Renal pelvis (tissue), 1 donor: ENCODE measurements at regions not wholly inside any gene's neighbourhood (a gene's known extent, or its start where the extent isn't known, plus 50 kb on each side); places are given as distances from the start of the nearest gene placed in this dataset.

Experiments used
- DNase-seq: peaks from one replicate; pipeline ENCODE4 v3.0.0-alpha.2; 2013

GRCh38 chr13:29999492-30000369 lies 149.3 kb upstream of the UBL3 start:
- DNase-seq: no peak

DNA sequence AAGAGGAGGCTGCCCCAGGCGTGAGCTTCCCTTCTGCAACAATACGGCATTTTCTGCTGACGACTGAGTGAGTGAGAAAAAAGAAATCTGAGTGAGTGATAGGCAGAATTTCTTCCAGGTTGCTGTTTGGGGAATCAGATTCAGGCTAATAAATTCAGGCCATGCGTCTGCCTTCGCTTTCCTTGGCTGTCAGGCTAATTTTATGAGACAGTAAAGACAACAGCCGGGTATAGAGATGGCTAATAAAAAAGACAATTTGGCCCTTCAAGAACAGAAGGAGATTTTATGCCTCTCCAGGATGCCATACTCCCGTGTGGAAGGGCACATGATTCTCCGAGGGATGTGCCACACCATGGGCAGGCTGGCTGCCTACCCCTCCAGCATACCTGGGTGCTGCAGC lies 145.9 kb upstream of the UBL3 start:
- no peak for DNase-seq

DNA sequence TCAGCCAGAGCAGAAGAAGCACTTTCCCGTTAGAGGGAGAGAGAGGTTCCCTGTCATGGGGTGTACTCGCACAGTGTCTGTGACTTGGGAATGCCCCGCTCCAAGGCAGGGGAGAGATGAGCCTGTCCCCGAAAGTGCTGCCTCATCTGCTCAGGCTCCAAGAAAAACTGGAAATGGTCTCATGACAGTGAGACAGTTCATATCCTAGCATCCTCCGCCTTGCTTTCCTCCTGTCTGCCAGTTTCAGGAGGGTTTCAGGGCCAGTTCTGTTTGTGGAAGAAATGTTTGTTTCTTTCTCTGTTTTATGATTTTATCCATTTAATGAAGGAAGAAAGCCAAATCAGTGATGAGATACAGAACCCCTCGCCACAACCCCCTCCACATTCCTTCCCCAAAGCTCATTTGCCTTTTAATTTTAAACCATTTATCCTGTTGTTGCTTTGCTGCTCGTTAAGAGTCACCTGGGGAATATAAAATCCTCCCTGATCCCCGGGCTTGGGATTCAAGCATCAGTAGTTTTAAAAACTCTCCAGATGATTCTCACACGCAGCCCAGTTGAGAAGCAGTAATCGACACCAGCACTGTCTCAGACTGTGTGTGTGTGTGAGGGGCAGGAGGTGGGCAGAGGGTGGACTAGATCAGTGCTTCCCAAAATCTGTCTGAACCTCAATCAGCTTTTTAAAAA lies 144.6 kb upstream of the UBL3 start:
- no peak for DNase-seq

DNA sequence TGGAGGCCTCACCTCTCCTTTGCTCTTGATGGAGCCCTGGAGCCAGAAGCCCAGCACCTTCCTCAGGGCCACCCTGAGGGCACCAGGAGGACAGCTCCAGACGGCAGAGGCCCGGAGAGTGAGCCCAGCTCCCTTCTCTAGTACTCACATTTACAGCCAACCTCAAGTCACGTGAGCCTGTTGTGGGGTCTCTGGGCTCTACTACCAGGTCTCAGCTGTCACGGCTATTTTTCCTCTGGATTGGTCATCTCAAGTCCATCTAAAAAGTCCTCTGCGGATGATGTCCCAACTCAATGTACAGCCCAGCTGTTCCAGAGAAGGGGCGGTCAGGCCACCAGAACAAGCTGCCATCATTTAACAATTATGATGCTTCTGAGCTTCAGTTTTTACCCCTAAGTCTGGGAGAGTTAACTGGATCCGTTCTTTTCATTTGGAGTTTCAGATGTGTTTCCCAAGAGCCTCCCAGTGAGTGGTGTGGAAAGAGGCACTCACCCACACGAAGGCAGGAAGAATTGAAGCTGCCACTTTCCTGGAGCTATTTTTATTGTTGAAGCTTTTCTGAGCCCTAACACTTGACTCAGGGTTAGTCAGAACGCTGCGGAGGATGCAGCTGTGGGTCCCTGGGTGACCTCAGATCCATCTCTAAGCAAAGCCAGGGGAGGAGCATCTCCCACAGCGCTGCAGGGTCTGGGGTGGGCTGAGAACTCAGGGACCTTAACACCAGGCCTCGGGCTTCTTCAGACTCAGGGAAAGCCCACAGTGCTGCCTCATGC lies 143.5 kb upstream of the UBL3 start:
- no peak for DNase-seq

- DNase-seq: no peak
Observed at GRCh38 chr13:29993196-29993595, 142.8 kb upstream of the UBL3 start.

GRCh38 chr13:29991343-29991742 lies 140.9 kb upstream of the UBL3 start:
- DNase-seq: no peak

DNA sequence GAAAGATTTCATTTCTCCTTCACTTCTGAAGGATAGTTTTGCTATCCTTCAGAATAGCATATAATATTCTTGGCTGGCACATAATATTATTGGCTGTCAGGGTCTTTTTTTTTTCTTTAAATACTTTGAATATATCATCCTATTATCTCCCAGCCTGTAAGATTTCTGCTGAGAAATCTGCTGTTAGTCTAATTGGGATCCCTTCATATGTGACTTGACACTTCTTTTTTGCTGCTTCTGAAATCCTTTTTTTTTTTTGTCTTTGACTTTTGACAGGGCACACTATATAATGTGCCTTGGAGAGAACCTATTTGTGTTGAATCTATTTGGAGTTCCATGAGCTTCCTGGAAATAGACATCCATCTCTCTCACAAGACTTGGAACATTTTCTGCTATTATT lies 136.9 kb upstream of the UBL3 start:
- DNase-seq: no peak

DNA sequence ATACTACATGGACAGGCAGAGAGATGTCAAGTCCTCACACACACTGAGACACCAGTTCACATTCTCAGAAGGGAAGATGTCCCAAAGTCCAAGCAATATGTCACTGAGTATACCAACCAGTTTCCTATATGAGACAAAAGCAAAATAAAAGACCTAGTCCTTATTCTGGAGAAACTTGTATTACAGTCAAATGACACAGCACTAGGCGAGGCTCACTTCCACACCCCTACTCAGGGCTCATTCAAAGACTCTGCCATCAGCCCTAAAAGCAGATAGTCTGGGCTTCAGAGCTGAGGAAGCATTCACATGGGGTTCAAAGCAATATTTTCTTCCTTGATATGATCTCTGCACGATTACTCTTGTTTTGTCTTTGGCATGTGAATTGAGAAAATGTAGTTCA lies 129.9 kb upstream of the UBL3 start:
- no peak for DNase-seq

DNA sequence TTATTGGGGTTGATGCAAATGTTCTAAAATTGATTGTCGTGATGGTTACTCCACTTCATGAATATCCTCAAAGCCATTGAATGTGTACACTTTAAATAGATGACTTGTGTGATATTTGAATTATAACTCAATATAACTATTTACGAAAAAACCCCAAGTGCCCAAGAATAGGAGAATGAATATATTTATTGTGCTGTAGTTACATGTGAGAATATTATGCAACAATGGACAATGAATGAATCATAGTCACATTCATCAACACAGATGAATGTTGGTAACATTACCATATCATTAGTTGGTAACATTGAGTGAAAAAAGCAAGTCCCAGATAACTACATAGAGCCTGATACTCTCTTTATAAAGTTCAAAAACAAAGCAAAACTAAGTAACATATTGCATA lies 127.8 kb upstream of the UBL3 start:
- DNase-seq: no peak

GRCh38 chr13:29977476-29978120 lies 127.2 kb upstream of the UBL3 start:
- no peak for DNase-seq

- no peak for DNase-seq
Observed at GRCh38 chr13:29976535-29976934, 126.1 kb upstream of the UBL3 start.

GRCh38 chr13:29975283-29975682 lies 124.9 kb upstream of the UBL3 start:
- DNase-seq: no peak

DNA sequence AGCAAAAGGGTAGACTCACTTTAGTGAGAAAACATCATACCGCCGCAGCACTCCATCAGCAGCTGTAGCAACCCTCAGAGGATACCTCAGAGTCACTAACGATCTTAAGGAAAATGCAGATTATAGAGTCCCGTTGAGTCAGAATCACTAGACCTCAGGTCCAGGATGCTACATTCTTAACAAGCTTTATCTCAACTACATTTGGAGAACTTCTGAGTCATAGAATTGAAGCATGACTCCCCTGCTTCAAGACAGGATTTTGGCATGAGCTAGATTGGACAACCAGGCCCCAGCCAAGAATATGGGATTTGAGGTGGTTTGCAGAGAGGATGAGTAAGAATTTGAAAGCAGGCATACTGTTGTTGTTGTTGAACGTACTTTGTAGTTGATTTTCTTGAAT lies 118.9 kb upstream of the UBL3 start:
- DNase-seq: no peak

- DNase-seq: no peak
Observed at GRCh38 chr13:29964181-29964845, 113.9 kb upstream of the UBL3 start.

DNA sequence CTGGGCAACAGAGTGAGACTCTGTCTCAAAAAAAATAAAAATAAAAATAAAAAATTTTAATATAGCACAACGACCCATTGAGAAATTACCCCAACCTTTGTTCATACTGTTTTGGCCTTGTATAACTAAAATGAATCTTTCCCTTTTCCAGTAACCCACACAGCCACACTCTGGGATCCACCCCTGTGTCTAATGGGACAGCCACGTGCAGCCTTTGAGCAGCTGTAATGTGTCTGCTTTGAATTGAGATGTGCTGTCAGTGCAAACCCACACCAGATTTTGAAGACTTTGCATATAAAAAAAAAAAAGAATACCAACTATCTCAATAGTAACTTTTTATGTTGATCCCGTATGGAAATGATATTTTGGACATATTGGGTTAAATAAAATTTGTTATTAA lies 112.7 kb upstream of the UBL3 start:
- no peak for DNase-seq

DNA sequence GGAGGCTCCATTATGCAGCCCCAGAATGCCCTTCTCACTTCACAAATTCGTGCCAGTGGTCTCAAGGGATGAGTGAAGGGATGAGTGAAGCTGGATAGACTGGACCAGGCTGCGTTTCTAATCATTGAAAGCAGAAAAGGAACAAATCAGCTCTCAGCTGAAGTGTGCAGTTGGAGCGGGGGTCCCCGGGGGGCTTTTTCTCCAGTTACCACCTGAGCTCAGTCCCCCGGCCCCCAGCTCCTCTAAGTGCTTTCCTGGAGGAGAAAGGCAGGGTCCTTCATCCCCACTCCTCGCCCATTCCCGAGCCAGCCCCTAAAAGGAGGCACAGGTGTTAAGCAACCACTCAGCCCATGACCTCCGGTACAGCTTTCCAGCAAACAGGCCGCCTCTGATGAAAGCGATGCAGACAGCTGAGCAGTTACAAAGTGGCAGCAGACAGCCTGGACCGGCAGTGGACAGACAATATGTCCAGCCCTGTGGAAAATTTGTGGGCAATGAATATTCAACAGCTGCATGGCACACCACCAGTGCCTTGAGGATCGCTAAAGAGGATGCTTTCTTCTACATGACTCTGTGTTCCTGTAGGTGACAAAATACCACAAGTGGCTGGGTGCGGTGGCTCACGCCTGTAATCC lies 110.7 kb upstream of the UBL3 start:
- DNase-seq: no peak

GRCh38 chr13:29959603-29960002 lies 109.2 kb upstream of the UBL3 start:
- no peak for DNase-seq

- no peak for DNase-seq
Observed at GRCh38 chr13:29959086-29959485, 108.7 kb upstream of the UBL3 start.

DNA sequence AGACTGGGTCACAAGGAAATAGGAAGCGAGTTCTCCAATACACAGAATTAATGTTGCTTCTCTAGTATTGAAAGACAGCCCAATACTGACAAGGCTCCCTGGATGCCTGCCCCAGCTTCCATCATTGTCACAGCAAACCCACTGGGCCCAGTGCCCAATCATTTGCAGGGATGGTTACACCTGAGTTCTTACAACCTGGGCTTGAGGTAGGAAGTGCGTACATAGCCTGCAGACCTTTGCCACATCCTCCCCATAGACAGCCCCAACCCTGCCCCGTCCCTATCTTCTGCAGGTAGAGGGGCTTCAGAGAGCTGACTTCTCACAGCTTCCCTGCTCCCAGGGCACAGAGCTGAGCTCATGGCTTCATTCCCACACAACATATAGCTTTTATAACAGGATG lies 108.1 kb upstream of the UBL3 start:
- DNase-seq: no peak

DNA sequence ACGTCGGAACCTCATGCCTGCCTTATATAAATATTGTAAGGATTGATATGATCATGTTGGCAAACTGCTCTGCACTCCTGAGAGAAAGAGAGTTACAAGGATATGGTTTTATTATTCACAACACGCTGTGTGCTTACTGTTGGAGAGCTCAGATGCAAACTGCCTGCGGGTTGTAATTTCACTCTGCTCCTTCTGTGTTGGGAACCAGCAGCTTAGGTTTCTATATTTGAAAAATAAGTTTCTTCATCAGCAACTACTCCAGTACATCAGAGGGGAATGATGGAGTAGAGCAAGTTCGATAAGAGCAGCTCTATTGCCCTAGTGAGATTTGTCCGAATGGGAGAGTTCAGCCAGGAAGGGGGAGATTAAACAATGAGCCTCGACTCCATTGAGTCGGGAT lies 106.9 kb upstream of the UBL3 start:
- DNase-seq: no peak

GRCh38 chr13:29956853-29957252 lies 106.4 kb upstream of the UBL3 start:
- DNase-seq: no peak
